ENCODE measurements at regions not wholly inside any gene's neighbourhood (a gene's known extent, or its start where the extent isn't known, plus 50 kb on each side); places are given as distances from the start of the nearest gene placed in this dataset.

DNA sequence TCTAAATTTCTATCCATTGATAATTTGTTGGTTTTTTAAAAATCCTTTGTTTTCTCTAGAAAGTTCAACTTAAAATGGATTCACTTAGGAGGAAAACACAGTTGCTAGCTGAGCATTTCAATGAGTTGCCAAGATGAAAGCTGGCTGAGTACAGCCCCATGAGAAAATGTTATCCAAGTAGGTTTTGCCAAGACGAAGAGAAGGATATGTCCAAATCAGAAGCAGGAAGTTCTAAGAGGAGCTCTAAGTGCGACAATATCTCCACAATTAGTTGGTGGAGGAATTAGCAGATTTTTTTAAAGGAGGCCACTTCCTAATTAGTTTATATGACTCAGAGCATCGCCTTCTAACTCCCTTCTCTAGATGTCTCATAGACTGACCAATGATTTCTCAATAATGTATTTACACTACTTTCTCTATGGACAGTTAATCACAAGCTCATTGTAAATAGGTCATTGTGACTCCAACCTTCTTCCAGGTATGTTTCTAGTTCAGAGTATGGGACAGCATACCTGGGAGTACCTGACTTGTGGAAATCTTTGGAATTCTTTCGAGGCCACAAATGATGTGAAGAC, 873.3 kb upstream of the SOX9 start:
- TF ChIP-seq, protein P1, sequence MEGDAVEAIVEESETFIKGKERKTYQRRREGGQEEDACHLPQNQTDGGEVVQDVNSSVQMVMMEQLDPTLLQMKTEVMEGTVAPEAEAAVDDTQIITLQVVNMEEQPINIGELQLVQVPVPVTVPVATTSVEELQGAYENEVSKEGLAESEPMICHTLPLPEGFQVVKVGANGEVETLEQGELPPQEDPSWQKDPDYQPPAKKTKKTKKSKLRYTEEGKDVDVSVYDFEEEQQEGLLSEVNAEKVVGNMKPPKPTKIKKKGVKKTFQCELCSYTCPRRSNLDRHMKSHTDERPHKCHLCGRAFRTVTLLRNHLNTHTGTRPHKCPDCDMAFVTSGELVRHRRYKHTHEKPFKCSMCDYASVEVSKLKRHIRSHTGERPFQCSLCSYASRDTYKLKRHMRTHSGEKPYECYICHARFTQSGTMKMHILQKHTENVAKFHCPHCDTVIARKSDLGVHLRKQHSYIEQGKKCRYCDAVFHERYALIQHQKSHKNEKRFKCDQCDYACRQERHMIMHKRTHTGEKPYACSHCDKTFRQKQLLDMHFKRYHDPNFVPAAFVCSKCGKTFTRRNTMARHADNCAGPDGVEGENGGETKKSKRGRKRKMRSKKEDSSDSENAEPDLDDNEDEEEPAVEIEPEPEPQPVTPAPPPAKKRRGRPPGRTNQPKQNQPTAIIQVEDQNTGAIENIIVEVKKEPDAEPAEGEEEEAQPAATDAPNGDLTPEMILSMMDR (IDR thresholded peaks at IDR 0.05; ENCODE audit: insufficient read depth, low read length) = no peak
- no peak for TF ChIP-seq GABPA (IDR thresholded peaks at IDR 0.05; ENCODE audit: low read depth)

Data from HL-60 (cell line).